Osteoblast (primary cell): ENCODE measurements at regions not wholly inside any gene's neighbourhood (a gene's known extent, or its start where the extent isn't known, plus 50 kb on each side); places are given as distances from the start of the nearest gene placed in this dataset.
A peak's percentile ranks its signal among the peaks of the same experiment; 100 is the strongest.

ENCODE experiments used
- DNase-seq: peaks from one replicate; pipeline ENCODE4 v3.0.0; 2011; ENCODE audit warnings: low spot score, mixed read lengths; ENCODE audit not compliant: insufficient read length; ENCODE audit errors: missing footprints
- H2AFZ ChIP-seq: 2 replicates; pipeline ENCODE4 v1.6.0; 2011; ENCODE audit warnings: mild to moderate bottlenecking, low read length
- H3K27ac ChIP-seq: 2 replicates; pipeline ENCODE4 v1.5.1; 2011; ENCODE audit warnings: mild to moderate bottlenecking, low read depth, low read length, moderate library complexity
- H3K27me3 ChIP-seq: 2 replicates; pipeline ENCODE4 v1.6.0; 2012; ENCODE audit warnings: mild to moderate bottlenecking, control low read depth, inconsistent platforms, low read length, moderate library complexity; ENCODE audit not compliant: insufficient read depth
- H3K36me3 ChIP-seq: 2 replicates; pipeline ENCODE4 v1.5.1; 2011; ENCODE audit warnings: mild to moderate bottlenecking, low read length, control low read depth, moderate library complexity; ENCODE audit not compliant: insufficient read depth
- H3K4me1 ChIP-seq: 2 replicates; pipeline ENCODE4 v1.5.1; 2011; ENCODE audit warnings: mild to moderate bottlenecking, low read length, control low read depth, moderate library complexity; ENCODE audit not compliant: insufficient read depth
- H3K4me2 ChIP-seq: 2 replicates; pipeline ENCODE4 v1.6.0; 2011; ENCODE audit warnings: mild to moderate bottlenecking, low read length; ENCODE audit not compliant: insufficient read depth
- H3K4me3 ChIP-seq: fragments of 200-600 bp; sonication (generic); 3 replicates; pipeline ENCODE4 v1.5.1; 2012; ENCODE audit warnings: mild to moderate bottlenecking, low read length, inconsistent platforms; ENCODE audit not compliant: insufficient read depth
- H3K79me2 ChIP-seq: 2 replicates; pipeline ENCODE4 v1.6.0; 2012; ENCODE audit warnings: mild to moderate bottlenecking, low read length, control low read depth, inconsistent platforms; ENCODE audit not compliant: insufficient read depth
- H3K9me3 ChIP-seq: 2 replicates; pipeline ENCODE4 v1.5.1; 2011; ENCODE audit warnings: low read depth, low read length, control low read depth
- H4K20me1 ChIP-seq: 2 replicates; pipeline ENCODE4 v1.6.0; 2012; ENCODE audit warnings: mild to moderate bottlenecking, low read length, control low read depth; ENCODE audit not compliant: insufficient read depth
- TF ChIP-seq, protein P1 (sequence below): IDR thresholded peaks from 2 replicates; pipeline ENCODE4 v1.5.1; 2011; ENCODE audit warnings: mild to moderate bottlenecking, low read depth, low read length, moderate library complexity; ENCODE audit errors: extremely low read depth

- Histone ChIP-seq H4K20me1 (no peaks in the 10 kb centered on the region), H3K4me3 (no peak overlapping the region), H3K4me1 (peaks cover 39% of the 10 kb centered on the region), H3K27ac (peak overlapping the region; percentile 35), H3K9me3 (no peaks in the 10 kb centered on the region), H3K27me3 (no peaks in the 10 kb centered on the region), H3K36me3 (no peaks in the 10 kb centered on the region), H2AFZ (peak overlapping the region; percentile 76), H3K4me2 (no peak overlapping the region), H3K79me2 (no peaks in the 10 kb centered on the region)
- TF ChIP-seq, protein P1, sequence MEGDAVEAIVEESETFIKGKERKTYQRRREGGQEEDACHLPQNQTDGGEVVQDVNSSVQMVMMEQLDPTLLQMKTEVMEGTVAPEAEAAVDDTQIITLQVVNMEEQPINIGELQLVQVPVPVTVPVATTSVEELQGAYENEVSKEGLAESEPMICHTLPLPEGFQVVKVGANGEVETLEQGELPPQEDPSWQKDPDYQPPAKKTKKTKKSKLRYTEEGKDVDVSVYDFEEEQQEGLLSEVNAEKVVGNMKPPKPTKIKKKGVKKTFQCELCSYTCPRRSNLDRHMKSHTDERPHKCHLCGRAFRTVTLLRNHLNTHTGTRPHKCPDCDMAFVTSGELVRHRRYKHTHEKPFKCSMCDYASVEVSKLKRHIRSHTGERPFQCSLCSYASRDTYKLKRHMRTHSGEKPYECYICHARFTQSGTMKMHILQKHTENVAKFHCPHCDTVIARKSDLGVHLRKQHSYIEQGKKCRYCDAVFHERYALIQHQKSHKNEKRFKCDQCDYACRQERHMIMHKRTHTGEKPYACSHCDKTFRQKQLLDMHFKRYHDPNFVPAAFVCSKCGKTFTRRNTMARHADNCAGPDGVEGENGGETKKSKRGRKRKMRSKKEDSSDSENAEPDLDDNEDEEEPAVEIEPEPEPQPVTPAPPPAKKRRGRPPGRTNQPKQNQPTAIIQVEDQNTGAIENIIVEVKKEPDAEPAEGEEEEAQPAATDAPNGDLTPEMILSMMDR: no peak
- no peak for DNase-seq
Measured at GRCh38 chr18:22309191-22309590, 108.5 kb downstream of the CTAGE1 start.

DNA sequence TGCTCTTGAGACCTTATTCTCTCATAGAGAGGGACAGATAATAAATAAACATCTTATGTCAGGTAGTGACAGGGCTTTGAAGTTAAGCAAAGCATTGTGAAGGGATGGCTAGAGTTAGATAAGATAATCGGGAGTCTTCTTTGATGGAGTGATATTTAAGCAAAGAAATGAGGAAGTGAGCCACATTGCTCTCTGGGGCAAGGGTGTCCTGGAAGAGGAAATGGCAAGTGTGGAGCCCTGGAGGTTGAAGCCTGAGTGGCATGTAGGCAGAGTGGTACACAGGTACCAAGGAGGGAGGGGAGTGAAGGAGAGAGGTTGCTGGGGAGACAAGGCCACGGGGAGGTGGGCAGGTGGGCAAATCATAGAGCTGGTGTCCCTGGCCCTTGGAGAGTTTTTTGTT lies 110.2 kb downstream of the CTAGE1 start:
- no peak overlapping the region for H3K4me2 ChIP-seq
- no peaks in the 10 kb centered on the region for H4K20me1 ChIP-seq
- H3K9me3 ChIP-seq: no peaks in the 10 kb centered on the region
- TF ChIP-seq, protein P1: no peak
- H3K79me2 ChIP-seq: no peaks in the 10 kb centered on the region
- no peak overlapping the region for H3K4me3 ChIP-seq
- DNase-seq: no peak
- no peaks in the 10 kb centered on the region for H3K27me3 ChIP-seq
- H3K27ac ChIP-seq: no peak overlapping the region
- no peak overlapping the region for H2AFZ ChIP-seq
- H3K36me3 ChIP-seq: no peaks in the 10 kb centered on the region
- peaks cover 26% of the 10 kb centered on the region for H3K4me1 ChIP-seq

GRCh38 chr18:22303927-22304326 lies 113.8 kb downstream of the CTAGE1 start:
- no peaks in the 10 kb centered on the region for H3K79me2 ChIP-seq
- peaks cover 3% of the 10 kb centered on the region for H3K4me1 ChIP-seq
- no peaks in the 10 kb centered on the region for H4K20me1 ChIP-seq
- H3K27me3 ChIP-seq: no peaks in the 10 kb centered on the region
- TF ChIP-seq, protein P1: no peak
- no peaks in the 10 kb centered on the region for H3K9me3 ChIP-seq
- H3K4me3 ChIP-seq: no peak overlapping the region
- no peak overlapping the region for H3K27ac ChIP-seq
- H3K4me2 ChIP-seq: no peak overlapping the region
- no peak overlapping the region for H2AFZ ChIP-seq
- peak; percentile 66 for DNase-seq
- H3K36me3 ChIP-seq: no peaks in the 10 kb centered on the region

DNA sequence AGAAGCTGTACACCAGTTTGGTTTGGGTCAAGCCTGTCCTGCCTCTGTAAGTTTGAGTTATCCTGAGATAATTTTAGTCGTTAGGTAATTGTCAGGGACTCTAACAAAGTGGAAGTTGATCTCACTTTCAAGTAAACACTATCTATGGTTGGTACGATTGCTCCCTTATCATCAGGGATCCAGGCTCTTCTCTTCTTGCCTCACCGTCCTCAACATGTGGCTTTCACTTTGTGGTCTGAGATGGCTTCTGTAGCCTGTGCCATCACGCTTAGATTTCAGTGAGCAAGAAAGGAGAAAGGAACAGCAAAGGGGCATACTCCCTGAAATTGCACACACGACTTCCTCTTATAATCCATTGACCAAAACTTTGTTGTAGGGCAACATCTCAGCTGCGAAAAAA lies 115.6 kb downstream of the CTAGE1 start:
- no peak for DNase-seq
- Histone ChIP-seq H3K27me3 (peaks cover under 1% of the 10 kb centered on the region), H4K20me1 (no peaks in the 10 kb centered on the region), H3K27ac (no peak overlapping the region), H3K36me3 (no peaks in the 10 kb centered on the region), H3K4me2 (no peak overlapping the region), H3K9me3 (no peaks in the 10 kb centered on the region), H3K4me3 (no peak overlapping the region), H3K79me2 (no peaks in the 10 kb centered on the region), H3K4me1 (no peaks in the 10 kb centered on the region), H2AFZ (no peak overlapping the region)
- TF ChIP-seq, protein P1: no peak
